ENCODE measurements at regions not wholly inside any gene's neighbourhood (a gene's known extent, or its start where the extent isn't known, plus 50 kb on each side); places are given as distances from the start of the nearest gene placed in this dataset.

DNA sequence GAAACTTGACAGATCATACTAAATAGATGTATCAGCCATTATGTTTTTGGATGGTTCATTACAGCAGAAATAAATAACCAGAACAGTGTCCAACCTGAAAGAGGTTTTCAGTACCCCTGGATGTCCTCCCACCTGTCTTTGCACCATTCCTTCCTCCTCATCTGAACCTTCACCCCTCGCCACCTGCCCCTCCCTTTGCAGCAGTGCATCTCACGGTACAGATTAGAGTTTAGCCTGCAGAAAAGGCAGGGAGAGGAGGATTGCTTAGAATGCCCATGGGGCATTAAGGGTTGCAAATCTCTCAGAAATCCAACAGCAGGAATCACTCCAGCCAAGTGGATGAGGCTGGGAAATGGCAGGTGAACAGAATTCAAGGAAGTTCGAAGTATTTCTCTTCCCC lies 155.0 kb downstream of the HS3ST2 start:
- TF ChIP-seq, protein P1, sequence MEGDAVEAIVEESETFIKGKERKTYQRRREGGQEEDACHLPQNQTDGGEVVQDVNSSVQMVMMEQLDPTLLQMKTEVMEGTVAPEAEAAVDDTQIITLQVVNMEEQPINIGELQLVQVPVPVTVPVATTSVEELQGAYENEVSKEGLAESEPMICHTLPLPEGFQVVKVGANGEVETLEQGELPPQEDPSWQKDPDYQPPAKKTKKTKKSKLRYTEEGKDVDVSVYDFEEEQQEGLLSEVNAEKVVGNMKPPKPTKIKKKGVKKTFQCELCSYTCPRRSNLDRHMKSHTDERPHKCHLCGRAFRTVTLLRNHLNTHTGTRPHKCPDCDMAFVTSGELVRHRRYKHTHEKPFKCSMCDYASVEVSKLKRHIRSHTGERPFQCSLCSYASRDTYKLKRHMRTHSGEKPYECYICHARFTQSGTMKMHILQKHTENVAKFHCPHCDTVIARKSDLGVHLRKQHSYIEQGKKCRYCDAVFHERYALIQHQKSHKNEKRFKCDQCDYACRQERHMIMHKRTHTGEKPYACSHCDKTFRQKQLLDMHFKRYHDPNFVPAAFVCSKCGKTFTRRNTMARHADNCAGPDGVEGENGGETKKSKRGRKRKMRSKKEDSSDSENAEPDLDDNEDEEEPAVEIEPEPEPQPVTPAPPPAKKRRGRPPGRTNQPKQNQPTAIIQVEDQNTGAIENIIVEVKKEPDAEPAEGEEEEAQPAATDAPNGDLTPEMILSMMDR (IDR thresholded peaks at IDR 0.05) = no peak
- TF ChIP-seq EP300 (IDR thresholded peaks at IDR 0.05) (no peak), POLR2A (IDR thresholded peaks at IDR 0.05) (no peak)

Data from stomach (tissue), 4 donors.